ENCODE measurements at regions not wholly inside any gene's neighbourhood (a gene's known extent, or its start where the extent isn't known, plus 50 kb on each side); places are given as distances from the start of the nearest gene placed in this dataset.

GRCh38 chr5:38794986-38795385, 50.8 kb upstream of the OSMR start:
- Mint-ChIP-seq H3K4me3 (ENCODE audit: unreplicated experiment) (no peak overlapping the region), H3K4me1 (ENCODE audit: unreplicated experiment) (no peaks in the 10 kb centered on the region), H3K36me3 (ENCODE audit: low read depth, unreplicated experiment) (no peaks in the 10 kb centered on the region), H3K27me3 (ENCODE audit: unreplicated experiment) (no peaks in the 10 kb centered on the region), H3K27ac (ENCODE audit: unreplicated experiment) (no peak overlapping the region), H3K9me3 (ENCODE audit: unreplicated experiment) (no peaks in the 10 kb centered on the region)
- DNase-seq (ENCODE audit: low spot score), result no peak
- TF ChIP-seq CTCF (IDR thresholded peaks at IDR 0.05; ENCODE audit: unreplicated experiment), result no peak

GRCh38 chr5:38795986-38796741, 49.6 kb upstream of the OSMR start:
- H3K36me3 Mint-ChIP-seq (ENCODE audit: low read depth, unreplicated experiment), result no peaks in the 10 kb centered on the region
- H3K4me3 Mint-ChIP-seq (ENCODE audit: unreplicated experiment), result no peak overlapping the region
- no peaks in the 10 kb centered on the region for H3K4me1 Mint-ChIP-seq (ENCODE audit: unreplicated experiment)
- no peak for DNase-seq (ENCODE audit: low spot score)
- peaks cover 2% of the 10 kb centered on the region for H3K27me3 Mint-ChIP-seq (ENCODE audit: unreplicated experiment)
- H3K27ac Mint-ChIP-seq (ENCODE audit: unreplicated experiment), result no peak overlapping the region
- no peak for TF ChIP-seq CTCF (IDR thresholded peaks at IDR 0.05; ENCODE audit: unreplicated experiment)
- no peaks in the 10 kb centered on the region for H3K9me3 Mint-ChIP-seq (ENCODE audit: unreplicated experiment)

All from endothelial cell (in vitro differentiated cells).